Endothelial cell of umbilical vein (primary cell): ENCODE measurements at regions not wholly inside any gene's neighbourhood (a gene's known extent, or its start where the extent isn't known, plus 50 kb on each side); places are given as distances from the start of the nearest gene placed in this dataset.

Experiments
- BruUV-seq: library from RNA; stranded (reverse); fragments of 400-500 nt; replicated peaks from 2 replicates; lab custom pipeline; 2021; lab: Mats Ljungman, UMichigan
- CTCF ChIA-PET: fragments of 300-600, 350-600 bp; sonication (Branson Sonifier 250); formaldehyde crosslinking; loops from one replicate; lab custom pipeline; 2021; ENCODE audit warnings: antibody characterized with exemption, inconsistent platforms; lab: Charles Lee
- POLR2A ChIA-PET: fragments of 300-600, 350-600 bp; sonication (Branson Sonifier 250); formaldehyde crosslinking; loops from one replicate; lab custom pipeline; 2021; ENCODE audit warnings: antibody characterized with exemption, inconsistent platforms; lab: Charles Lee
- DNase-seq: peaks from one replicate; pipeline ENCODE4 v3.0.0-alpha.2; 2011; ENCODE audit warnings: low read depth, low spot score
- FAIRE-seq: peaks from 2 replicates; lab custom pipeline; 2011; peaks lifted over from hg19 to GRCh38; lab: Jason Lieb, UNC
- H2AFZ ChIP-seq: 2 replicates; pipeline ENCODE4 v1.6.0; 2012; ENCODE audit warnings: low read depth, low read length, control low read depth, inconsistent platforms
- H3K27ac ChIP-seq: 2 replicates; pipeline ENCODE4 v1.5.1; 2011; ENCODE audit warnings: low read depth, mild to moderate bottlenecking, control low read depth, low read length, moderate library complexity; ENCODE audit not compliant: insufficient read depth
- H3K27me3 ChIP-seq, 2 experiments: 2 replicates each; pipeline versions ENCODE4 v1.6.0 to v1.6.1; 2011; ENCODE audit warnings: low read length in 2 of 2, mixed read lengths in 1 of 2; ENCODE audit not compliant: control insufficient read depth in 2 of 2, insufficient read depth in 2 of 2
- H3K36me3 ChIP-seq, 2 experiments: 2 replicates in 1 of 2; 3 replicates in 1 of 2; pipeline ENCODE4 v1.5.1; 2011; ENCODE audit warnings: low read length in 2 of 2, mild to moderate bottlenecking in 1 of 2, moderate library complexity in 1 of 2; ENCODE audit not compliant: control insufficient read depth in 2 of 2, insufficient read depth in 2 of 2; ENCODE audit errors: extremely low read depth in 1 of 2
- H3K4me1 ChIP-seq: 3 replicates; pipeline ENCODE4 v1.5.1; 2011; ENCODE audit warnings: mild to moderate bottlenecking, low read length; ENCODE audit not compliant: control insufficient read depth, insufficient read depth; ENCODE audit errors: extremely low read depth
- H3K4me2 ChIP-seq: 2 replicates; pipeline ENCODE4 v1.6.1; 2011; ENCODE audit warnings: low read length, control low read depth, mixed read lengths; ENCODE audit not compliant: insufficient read depth
- H3K4me3 ChIP-seq, 3 experiments: fragments of 200-600 bp in 1 of 3; sonication (generic), shearing (Covaris generic) in 1 of 3; replicated peaks in 1 of 3; 2 replicates each; pipeline ENCODE4 v1.5.1; 2011 to 2016; ENCODE audit warnings: control low read depth in 3 of 3, low read length in 3 of 3, mild to moderate bottlenecking in 2 of 3, inconsistent platforms in 1 of 3, low read depth in 1 of 3, moderate library complexity in 1 of 3; ENCODE audit not compliant: insufficient read depth in 1 of 3
- H3K79me2 ChIP-seq: 2 replicates; pipeline ENCODE4 v1.6.0; 2012; ENCODE audit warnings: low read length, inconsistent platforms; ENCODE audit not compliant: control insufficient read depth, insufficient read depth
- H3K9ac ChIP-seq: replicated peaks from 2 replicates; pipeline ENCODE3; 2011; ENCODE audit warnings: low read length, control low read depth; ENCODE audit not compliant: insufficient read depth; ENCODE audit errors: extremely low read depth
- H3K9me1 ChIP-seq: replicated peaks from 3 replicates; pipeline ENCODE4 v1.6.0; 2011; ENCODE audit warnings: mild to moderate bottlenecking, low read length; ENCODE audit not compliant: control insufficient read depth, insufficient read depth; ENCODE audit errors: extremely low read depth
- H3K9me3 ChIP-seq: replicated peaks from 2 replicates; pipeline ENCODE4 v1.5.1; 2012; ENCODE audit warnings: low read length, inconsistent platforms; ENCODE audit not compliant: control insufficient read depth, insufficient read depth
- H4K20me1 ChIP-seq: replicated peaks from 2 replicates; pipeline ENCODE3; 2011; ENCODE audit warnings: mild to moderate bottlenecking, low read length; ENCODE audit not compliant: control insufficient read depth, insufficient read depth; ENCODE audit errors: extremely low read depth
- CTCF ChIP-seq, 2 donors: IDR thresholded peaks; 1 replicate in 1 of 2; 2 replicates in 1 of 2; pipeline ENCODE4 v1.5.1; 2011; ENCODE audit warnings: low read length in 2 of 2, mild to moderate bottlenecking in 2 of 2, moderate library complexity in 2 of 2, control low read depth in 1 of 2, inconsistent platforms in 1 of 2, low read depth in 1 of 2; ENCODE audit not compliant: insufficient read depth in 1 of 2; ENCODE audit errors: extremely low read depth in 1 of 2
- EZH2 ChIP-seq: IDR thresholded peaks from 2 replicates; pipeline ENCODE4 v1.6.1; 2012; ENCODE audit warnings: borderline replicate concordance, low read depth, mild to moderate bottlenecking, moderate library complexity, low read length, inconsistent platforms; ENCODE audit not compliant: severe bottlenecking
- FOS ChIP-seq: IDR thresholded peaks from 2 replicates; pipeline ENCODE4 v1.6.1; 2011; ENCODE audit warnings: mild to moderate bottlenecking, low read length, moderate library complexity, borderline replicate concordance; ENCODE audit not compliant: insufficient read depth
- GATA2 ChIP-seq: IDR thresholded peaks from 2 replicates; pipeline ENCODE4 v1.7.0; 2011; ENCODE audit warnings: low read depth, mild to moderate bottlenecking, moderate library complexity, mixed read lengths, low read length; ENCODE audit not compliant: insufficient read length, insufficient read depth
- JUN ChIP-seq: IDR thresholded peaks from 2 replicates; pipeline ENCODE4 v1.6.1; 2011; ENCODE audit warnings: borderline replicate concordance, low read depth; ENCODE audit not compliant: insufficient read length, insufficient read depth
- MAX ChIP-seq: IDR thresholded peaks from 2 replicates; pipeline ENCODE4 v1.6.1; 2011; ENCODE audit not compliant: insufficient read depth, insufficient read length
- MYC ChIP-seq: IDR thresholded peaks from one replicate; pipeline ENCODE4 v1.6.1; 2011; ENCODE audit warnings: mild to moderate bottlenecking, low read depth, low read length
- POLR2A ChIP-seq: IDR thresholded peaks from 2 replicates; pipeline ENCODE4 v1.6.1; 2012; ENCODE audit warnings: low read depth, mild to moderate bottlenecking, control low read depth, low read length
- POLR2AphosphoS5 ChIP-seq: IDR thresholded peaks from 2 replicates; pipeline ENCODE4 v1.6.1; 2012; ENCODE audit warnings: low read depth, mild to moderate bottlenecking, control low read depth, low read length, moderate library complexity; ENCODE audit not compliant: insufficient read depth
- dilution Hi-C: fragments of 300-500 bp; cut with MboI; formaldehyde crosslinking; loops from one replicate; pipeline ENCODE4 v1.15.0; 2019; ENCODE audit warnings: low sequenced_read_pairs; ENCODE audit not compliant: extremely low pct_ligation_motif_present
- intact Hi-C: fragments of 100-400 bp; cut with micrococcal nuclease; formaldehyde crosslinking; loops from one replicate; pipeline ENCODE4 v1.10.0; 2022

- FAIRE-seq (no peak), DNase-seq (no peak)
- Histone ChIP-seq H3K27me3 (no peaks in the 10 kb centered on the region), H3K4me1 (no peaks in the 10 kb centered on the region), H3K9me3 (peaks cover 2% of the 10 kb centered on the region), H3K79me2 (no peaks in the 10 kb centered on the region), H3K4me3 (no peak overlapping the region), H2AFZ (no peak overlapping the region), H3K4me2 (no peak overlapping the region), H3K9ac (no peak overlapping the region), H3K36me3 (no peaks in the 10 kb centered on the region), H3K9me1 (no peaks in the 10 kb centered on the region), H4K20me1 (no peaks in the 10 kb centered on the region), H3K27ac (no peak overlapping the region)
- ChIA-PET CTCF (no interaction called here), POLR2A (no interaction called here)
- no peak for TF ChIP-seq MAX
- no peak for TF ChIP-seq EZH2
- TF ChIP-seq MYC: no peak
- no peak for TF ChIP-seq POLR2A
- no peak for TF ChIP-seq CTCF (IDR thresholded peaks at IDR 0.05; ENCODE audit: extremely low read depth in 1 of 2, insufficient read depth in 1 of 2, low read depth in 1 of 2, low read length in 2 of 2)
- no peak for TF ChIP-seq POLR2AphosphoS5
- no peak for TF ChIP-seq GATA2
- TF ChIP-seq JUN: no peak
- TF ChIP-seq FOS: no peak
- intact Hi-C loops (no loop called here), dilution Hi-C loops (no loop called here)
- no TSS peak for BruUV-seq
Observed at GRCh38 chr2:60339286-60339685, 214.2 kb downstream of the BCL11A start.
